ENCODE measurements at regions not wholly inside any gene's neighbourhood (a gene's known extent, or its start where the extent isn't known, plus 50 kb on each side); places are given as distances from the start of the nearest gene placed in this dataset.

GRCh38 chr5:117271656-117272055 is 697.0 kb upstream of the SEMA6A start:
- H3K4me2 ChIP-seq (ENCODE audit: low read length) = no peak overlapping the region
- no peak overlapping the region for H3K27ac ChIP-seq (ENCODE audit: low read length)
- H3K79me2 ChIP-seq (replicated peaks; ENCODE audit: insufficient read depth, low read length) = no peaks in the 10 kb centered on the region
- H2AFZ ChIP-seq (ENCODE audit: low read depth, low read length) = no peak overlapping the region
- H4K20me1 ChIP-seq (ENCODE audit: insufficient read depth) = no peaks in the 10 kb centered on the region
- no peak overlapping the region for H3K4me3 ChIP-seq (ENCODE audit: low read length)
- TF ChIP-seq RAD21 (conservative IDR thresholded peaks at IDR 0.05) = no peak
- TF ChIP-seq EP300 (conservative IDR thresholded peaks at IDR 0.05; ENCODE audit: poor library complexity, severe bottlenecking) = no peak
- TF ChIP-seq SMC3 (conservative IDR thresholded peaks at IDR 0.05; ENCODE audit: poor library complexity) = no peak
- TF ChIP-seq CTCF (IDR thresholded peaks at IDR 0.05; ENCODE audit: poor library complexity, severe bottlenecking) = no peak
- TF ChIP-seq EZH2 (IDR thresholded peaks at IDR 0.05; ENCODE audit: borderline replicate concordance, insufficient read depth, low read length, poor library complexity, severe bottlenecking) = no peak
- no peak for TF ChIP-seq MXI1 (conservative IDR thresholded peaks at IDR 0.05; ENCODE audit: poor library complexity, severe bottlenecking)
- no peak for TF ChIP-seq REST (IDR thresholded peaks at IDR 0.05; ENCODE audit: borderline replicate concordance)
- TF ChIP-seq POLR2AphosphoS5 (IDR thresholded peaks at IDR 0.05) = no peak
- TF ChIP-seq TAF1 (IDR thresholded peaks at IDR 0.05; ENCODE audit: low read depth) = no peak
- no peak overlapping the region for H3K9ac ChIP-seq (ENCODE audit: low read length)
- no peaks in the 10 kb centered on the region for H3F3A ChIP-seq (ENCODE audit: insufficient read depth, low read length, poor library complexity, severe bottlenecking)
- no peaks in the 10 kb centered on the region for H3K9me2 ChIP-seq (ENCODE audit: insufficient read depth, low read length)
- H3K27me3 ChIP-seq (ENCODE audit: insufficient read depth, low read depth, low read length) = no peaks in the 10 kb centered on the region
- H3K36me3 ChIP-seq (ENCODE audit: insufficient read depth, low read length) = no peaks in the 10 kb centered on the region
- H3K9me3 ChIP-seq (ENCODE audit: low read length) = peaks cover 5% of the 10 kb centered on the region

- no peak overlapping the region for H3K27ac ChIP-seq (ENCODE audit: low read length)
- no peaks in the 10 kb centered on the region for H3K9me2 ChIP-seq (ENCODE audit: insufficient read depth, low read length)
- no peaks in the 10 kb centered on the region for H3F3A ChIP-seq (ENCODE audit: insufficient read depth, low read length, poor library complexity, severe bottlenecking)
- no peaks in the 10 kb centered on the region for H4K20me1 ChIP-seq (ENCODE audit: insufficient read depth)
- H3K9ac ChIP-seq (ENCODE audit: low read length) = no peak overlapping the region
- no peaks in the 10 kb centered on the region for H3K79me2 ChIP-seq (replicated peaks; ENCODE audit: insufficient read depth, low read length)
- TF ChIP-seq EZH2 (IDR thresholded peaks at IDR 0.05; ENCODE audit: borderline replicate concordance, insufficient read depth, low read length, poor library complexity, severe bottlenecking) (no peak), RAD21 (conservative IDR thresholded peaks at IDR 0.05) (no peak), TAF1 (IDR thresholded peaks at IDR 0.05; ENCODE audit: low read depth) (no peak), CTCF (IDR thresholded peaks at IDR 0.05; ENCODE audit: poor library complexity, severe bottlenecking) (no peak), REST (IDR thresholded peaks at IDR 0.05; ENCODE audit: borderline replicate concordance) (no peak), MXI1 (conservative IDR thresholded peaks at IDR 0.05; ENCODE audit: poor library complexity, severe bottlenecking) (no peak)
- no peak overlapping the region for H3K4me3 ChIP-seq (ENCODE audit: low read length)
- peaks cover 4% of the 10 kb centered on the region for H3K9me3 ChIP-seq (ENCODE audit: low read length)
- H3K36me3 ChIP-seq (ENCODE audit: insufficient read depth, low read length) = no peaks in the 10 kb centered on the region
- no peak overlapping the region for H2AFZ ChIP-seq (ENCODE audit: low read depth, low read length)
- no peak overlapping the region for H3K4me2 ChIP-seq (ENCODE audit: low read length)
- H3K27me3 ChIP-seq (ENCODE audit: insufficient read depth, low read depth, low read length) = no peaks in the 10 kb centered on the region
These were observed 691.7 kb upstream of the SEMA6A start for GRCh38 chr5:117266280-117266679.
